Ramos (cell line): ENCODE measurements at regions not wholly inside any gene's neighbourhood (a gene's known extent, or its start where the extent isn't known, plus 50 kb on each side); places are given as distances from the start of the nearest gene placed in this dataset.

Experiments used
- in situ Hi-C: fragments of 300-500 bp; cut with MboI; formaldehyde crosslinking; loops from one replicate; pipeline ENCODE4 v1.14.3; 2022; ENCODE audit warnings: low sequenced_read_pairs; ENCODE audit not compliant: unreplicated experiment

DNA sequence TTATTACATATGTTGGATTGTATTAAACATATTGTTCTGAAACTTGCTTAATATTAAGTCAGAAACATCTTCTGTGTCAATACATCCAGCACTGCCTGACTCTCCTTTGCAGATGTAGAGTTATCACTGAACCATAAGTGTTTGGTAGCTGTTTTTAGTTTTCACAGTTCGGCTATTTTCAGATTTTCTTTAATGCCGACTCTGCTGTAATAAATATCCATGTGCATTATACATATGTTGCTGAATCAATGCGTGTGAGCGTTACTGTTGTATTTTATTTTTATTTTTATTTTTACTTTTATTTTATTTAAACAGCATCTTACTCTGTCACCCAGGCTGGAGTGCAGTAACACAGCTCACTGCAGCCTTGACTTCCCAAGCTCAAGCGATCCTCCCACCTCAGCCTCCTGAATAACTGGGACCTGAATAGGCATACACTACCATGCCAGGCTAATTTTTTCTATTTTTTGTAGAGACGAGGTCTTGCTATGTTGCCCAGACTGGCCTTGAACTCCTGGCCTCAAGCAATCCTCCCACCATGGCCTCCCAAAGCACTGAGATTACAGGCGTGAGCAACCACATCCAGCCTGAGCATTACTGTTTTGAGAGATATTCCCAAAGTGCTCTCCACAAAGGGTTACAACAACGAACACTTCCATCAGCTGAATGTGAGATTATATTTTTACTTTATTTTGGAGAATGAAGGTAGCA is 50.7 kb upstream of the NOCT start:
- in situ Hi-C loops, result no loop called here

DNA sequence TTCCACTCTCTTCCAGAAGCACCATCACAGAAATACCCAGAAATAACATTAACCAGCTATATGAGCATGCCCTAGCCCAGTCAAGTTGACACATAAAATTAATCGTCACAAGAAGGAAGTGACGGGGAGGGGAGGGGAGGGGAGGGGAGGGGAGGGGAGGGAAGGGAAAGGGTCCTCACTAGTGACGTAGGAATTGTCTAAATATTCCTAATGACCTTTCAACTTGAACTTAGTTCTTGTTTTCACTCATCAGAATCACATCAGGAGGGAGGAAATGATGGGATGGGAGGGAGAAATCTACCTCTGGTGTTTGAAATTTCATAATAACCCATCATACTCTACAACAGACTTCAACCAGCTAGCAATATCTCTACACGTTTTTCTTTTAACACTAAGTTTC is 52.2 kb upstream of the NOCT start:
- in situ Hi-C loops, result no loop called here

DNA sequence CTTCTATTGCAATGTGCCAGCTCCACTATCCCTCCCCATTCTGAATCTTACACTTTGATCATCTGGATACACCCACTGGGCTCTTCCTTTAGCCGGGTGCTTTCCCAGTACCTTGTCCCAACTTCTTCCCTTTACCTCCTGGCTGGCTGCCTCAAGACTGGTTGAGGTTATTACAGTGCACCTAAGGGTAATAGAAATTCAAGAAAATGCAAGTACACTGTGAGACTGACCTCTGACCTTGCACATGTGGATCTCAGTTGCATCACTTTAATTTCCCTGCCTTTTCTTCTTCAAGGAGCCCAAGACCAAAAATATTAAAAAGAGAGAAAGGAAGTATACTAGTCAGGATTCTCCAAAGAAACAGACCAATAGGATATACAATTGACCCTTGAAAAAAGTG is 53.9 kb upstream of the NOCT start:
- in situ Hi-C loops, result no loop called here

DNA sequence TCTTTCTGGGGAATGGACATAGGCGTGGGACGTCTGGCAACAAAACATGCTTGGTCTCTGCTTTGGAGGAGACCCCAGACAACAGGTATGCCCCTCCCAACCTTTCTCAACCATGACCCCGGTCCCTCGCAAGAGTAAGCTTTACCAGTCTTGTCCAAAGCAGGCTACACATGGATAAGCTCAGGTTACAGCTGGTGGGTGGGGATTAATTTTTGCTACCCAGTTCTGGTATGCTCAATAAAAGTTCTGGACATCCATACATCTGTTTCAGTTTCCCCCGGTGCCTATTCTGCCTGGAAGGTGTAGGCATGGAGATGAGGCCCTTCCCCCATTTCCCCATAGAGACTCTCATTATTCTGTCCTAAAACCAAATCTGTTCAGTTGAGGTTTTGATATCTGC is 54.5 kb upstream of the NOCT start:
- in situ Hi-C loops, result no loop called here

DNA sequence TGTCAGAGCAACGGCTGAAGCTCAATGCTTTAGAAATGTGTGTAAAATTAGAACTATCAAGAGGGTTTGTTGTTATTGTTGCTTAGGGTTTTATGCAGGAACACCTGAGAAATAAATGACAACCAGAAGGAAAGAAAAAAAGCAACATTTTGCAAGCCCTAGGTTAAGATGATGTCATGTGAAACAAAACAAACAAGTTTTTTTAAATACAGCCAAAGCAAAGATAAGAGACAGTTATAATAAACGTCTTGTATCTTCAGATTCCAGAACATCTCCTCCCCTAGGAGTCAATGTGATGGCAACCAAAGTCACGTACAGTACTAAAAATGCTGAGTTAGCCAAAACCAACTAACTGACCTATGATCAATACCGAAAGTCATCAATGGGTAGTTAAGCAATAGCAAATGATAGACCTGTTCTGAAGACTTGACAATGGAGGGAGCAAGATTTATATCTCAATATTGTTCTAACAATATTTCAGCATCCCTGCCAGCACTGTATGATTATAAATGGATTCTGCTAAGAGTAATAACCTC is 55.3 kb upstream of the NOCT start:
- in situ Hi-C loops, result no loop called here

DNA sequence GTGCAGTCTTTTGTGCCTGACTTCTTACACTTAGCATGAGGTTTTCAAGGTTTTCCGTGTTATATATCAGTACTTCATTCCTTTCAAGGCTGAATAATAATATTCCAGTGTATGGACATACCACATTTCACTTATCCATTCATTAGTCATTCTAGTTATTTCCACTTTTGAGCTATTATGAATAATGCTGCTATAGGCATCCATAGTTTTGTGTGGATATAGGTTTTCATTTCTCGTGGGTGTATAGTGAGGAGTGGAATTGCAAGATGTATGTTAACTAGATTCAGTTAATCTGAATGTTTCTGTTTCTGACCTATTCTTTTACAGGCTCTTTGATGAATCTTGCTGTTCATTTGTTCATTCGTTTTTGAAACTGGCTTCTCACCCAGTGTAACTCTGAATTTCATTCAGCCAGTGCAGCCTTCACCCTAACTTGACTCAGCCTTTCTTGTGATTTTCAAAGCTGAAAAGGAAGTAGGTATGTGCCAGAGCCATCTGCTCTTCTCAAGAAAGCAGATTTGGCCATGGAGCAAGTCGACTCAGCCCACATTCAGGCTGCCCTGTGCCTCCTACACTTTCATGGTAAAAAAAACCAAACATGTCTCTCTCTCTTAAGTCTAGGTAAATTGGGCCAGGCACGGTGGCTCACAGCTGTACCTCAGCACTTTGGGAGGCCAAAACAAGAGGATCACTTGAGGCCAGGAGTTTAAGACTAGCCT is 56.3 kb upstream of the NOCT start:
- in situ Hi-C loops, result no loop called here

DNA sequence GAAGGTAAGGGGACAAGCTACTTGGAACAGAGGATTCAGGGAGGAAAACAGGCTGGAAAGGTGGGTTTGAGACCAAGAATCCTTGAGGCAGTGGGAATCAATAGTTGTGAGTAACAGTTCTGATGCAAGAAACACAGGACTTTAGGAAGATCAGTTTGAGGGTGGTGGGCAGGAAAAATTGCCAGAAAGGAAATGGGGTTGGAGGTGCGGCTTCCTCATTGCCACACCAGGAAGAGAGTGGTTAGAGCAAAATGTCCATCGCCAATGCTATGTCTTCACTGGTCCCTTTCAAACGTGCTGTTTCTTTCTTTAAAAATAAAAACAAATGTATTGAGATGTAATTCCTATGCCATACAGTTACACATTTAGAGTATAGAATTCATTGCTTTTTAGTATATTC is 57.1 kb upstream of the NOCT start:
- in situ Hi-C loops, result no loop called here

DNA sequence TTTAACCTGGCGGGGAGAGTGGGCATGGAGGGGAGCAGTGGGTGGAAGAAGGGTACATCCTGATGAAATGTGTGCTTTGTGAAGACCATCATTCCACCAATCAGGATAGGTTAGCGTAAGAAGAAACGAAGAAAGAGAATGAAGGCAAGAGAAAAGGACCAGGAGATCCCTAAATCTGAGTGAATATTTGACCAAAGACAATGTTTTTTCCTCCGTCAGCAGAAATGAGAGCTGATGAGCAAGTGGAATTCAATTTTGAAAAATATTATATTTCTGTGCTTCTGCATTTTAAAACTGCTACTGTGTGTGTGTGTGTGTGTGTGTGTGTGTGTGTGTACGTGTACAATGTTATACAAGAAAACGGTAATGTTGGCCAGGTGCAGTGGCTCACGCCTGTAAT is 58.3 kb upstream of the NOCT start:
- in situ Hi-C loops, result no loop called here

DNA sequence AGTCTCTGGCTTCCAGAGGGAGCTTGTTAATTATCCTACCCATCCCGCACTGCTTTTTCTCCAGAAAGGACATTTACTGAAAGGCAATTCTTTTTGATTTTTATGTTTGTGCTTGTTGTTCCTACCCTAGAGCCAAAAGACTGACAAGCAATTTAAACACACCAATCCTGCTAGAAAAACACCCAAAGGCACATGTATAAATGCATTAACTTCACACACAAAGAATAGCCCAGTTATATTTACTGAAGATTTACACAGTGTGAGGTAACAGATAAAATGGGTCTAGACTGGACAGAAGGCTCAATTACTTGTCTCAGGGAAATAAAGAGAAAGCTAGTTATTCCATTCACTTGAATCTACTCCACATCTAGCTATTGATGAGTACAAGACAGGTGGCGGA is 61.2 kb upstream of the NOCT start:
- in situ Hi-C loops, result no loop called here

DNA sequence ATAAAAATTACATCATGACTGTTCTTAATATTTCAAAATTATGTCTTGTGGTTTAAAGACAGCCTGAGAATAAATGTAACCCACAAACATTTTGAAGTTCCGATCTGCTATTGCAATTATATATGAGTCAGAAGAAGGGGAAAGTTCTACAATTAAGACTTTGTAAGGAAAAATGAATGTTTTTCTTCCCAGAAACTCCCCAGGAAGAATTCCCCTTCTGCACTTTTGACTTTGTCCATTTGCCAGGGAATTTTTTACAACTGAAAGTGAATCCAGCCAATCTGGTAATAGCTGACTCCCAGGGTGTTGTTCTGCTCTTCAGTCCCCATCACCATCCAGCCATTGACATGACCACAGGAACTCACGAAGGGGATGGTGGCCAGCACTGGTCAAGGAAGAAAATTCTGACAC is 61.6 kb upstream of the NOCT start:
- in situ Hi-C loops, result no loop called here

DNA sequence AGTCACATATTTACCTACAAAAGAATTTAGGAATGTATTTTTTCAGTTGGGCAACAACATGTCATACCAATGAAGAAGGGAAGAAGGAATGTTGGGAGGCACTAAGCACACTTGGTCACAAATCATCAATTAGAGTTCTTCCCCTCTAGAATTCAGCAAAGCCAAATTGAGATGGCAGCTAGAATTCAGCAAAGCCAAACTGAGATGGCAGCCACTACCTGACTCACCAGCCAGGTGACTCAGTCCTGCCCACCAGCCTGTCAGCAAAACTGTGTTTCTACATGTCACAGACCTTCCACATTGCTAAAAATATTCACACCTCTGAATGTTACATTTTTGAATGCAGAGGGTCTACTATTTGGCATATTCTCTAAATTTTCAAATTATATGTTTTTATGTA is 63.2 kb upstream of the NOCT start:
- in situ Hi-C loops, result no loop called here

DNA sequence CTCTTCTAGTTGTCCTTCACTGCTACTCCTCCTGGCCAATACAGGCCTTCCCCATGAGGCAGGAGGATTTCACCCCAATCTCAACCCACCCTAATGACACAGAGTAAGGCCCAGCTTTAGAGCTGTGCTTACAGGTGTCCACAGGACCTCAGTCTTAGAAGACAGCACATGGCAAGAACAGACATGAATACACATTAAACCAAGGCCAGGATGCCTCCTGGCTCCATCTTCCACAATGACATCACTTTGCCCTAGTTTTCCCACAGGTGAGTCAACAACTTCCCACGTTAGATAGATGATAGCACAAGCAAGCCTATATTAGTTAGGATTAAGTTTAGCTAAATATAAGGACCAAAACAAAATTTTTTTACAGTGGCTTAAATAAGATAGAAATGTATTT is 63.8 kb upstream of the NOCT start:
- in situ Hi-C loops, result no loop called here

DNA sequence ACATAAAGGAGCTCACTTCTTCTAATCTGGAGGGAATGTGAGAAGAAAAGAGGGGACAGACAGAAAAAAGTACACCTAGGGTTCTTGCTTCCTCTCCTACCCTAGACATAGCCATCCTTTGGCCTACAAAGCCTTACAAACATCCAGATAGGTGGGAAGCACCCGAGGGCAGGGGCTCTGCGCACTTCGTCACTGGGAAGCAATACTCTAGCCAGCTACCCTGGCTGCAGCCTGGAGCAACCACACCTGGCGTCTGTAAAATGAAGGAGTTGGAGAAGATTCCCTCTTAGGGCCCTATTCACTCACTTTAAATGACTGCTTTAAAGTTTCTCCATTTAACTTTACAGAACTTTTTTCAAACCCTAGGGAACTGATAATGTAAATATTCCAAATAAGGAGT is 65.7 kb upstream of the NOCT start:
- in situ Hi-C loops, result no loop called here

DNA sequence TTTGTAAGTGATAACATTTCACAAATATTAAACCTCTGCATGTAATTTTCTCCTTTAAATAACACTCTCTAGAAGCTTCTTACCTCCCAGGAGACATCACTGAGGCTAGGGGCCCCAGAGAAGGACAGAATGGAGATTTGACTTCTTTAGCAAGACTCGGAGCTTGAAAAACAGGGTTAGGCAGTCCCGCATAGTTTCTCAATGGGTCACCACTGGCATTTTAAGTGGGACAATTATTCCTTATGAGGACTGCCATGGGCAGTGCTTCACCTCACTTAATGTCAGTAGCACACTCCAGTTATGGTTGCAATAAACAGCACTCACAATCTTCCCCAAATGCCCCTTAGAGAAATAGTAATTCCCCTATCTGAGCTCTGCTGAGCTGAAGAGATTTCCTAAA is 66.7 kb upstream of the NOCT start:
- in situ Hi-C loops, result no loop called here

DNA sequence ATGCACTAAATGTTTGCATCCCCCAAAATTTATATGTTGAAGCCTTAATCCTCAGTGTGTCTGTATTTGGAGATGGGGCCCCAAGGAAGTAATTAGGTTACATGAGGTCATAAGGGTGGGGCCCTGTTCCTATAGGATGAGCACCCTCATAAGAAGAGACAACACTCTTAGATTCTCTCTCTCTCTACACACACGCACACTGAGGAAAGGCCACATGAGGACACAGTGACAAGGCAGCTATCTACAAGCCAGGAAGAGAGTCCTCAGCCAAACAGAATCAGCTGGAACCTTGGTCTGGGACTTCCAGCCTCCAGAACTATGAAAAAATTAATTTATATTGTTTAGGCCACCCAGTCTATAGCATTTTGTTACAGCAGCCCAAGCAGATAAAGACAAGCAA is 69.3 kb upstream of the NOCT start:
- in situ Hi-C loops, result no loop called here

DNA sequence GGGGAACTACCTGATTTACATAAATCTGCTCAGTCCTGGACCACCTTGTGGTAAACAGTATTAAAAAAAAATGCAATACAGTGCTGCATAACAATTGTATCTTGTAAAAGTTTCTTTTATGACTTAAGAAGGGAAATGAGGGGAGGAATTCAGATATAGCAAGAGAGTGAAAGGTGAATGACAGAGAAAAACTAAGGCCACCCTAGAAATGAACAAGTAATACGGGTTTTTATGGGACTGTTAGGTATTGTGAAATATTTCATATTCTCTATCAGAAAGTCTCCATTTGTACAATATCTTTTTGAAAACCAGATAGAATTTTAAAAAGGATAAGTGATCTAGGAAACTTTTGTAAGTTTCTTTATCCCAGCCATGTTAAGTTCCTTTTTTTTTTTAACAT is 69.7 kb upstream of the NOCT start:
- in situ Hi-C loops, result no loop called here

DNA sequence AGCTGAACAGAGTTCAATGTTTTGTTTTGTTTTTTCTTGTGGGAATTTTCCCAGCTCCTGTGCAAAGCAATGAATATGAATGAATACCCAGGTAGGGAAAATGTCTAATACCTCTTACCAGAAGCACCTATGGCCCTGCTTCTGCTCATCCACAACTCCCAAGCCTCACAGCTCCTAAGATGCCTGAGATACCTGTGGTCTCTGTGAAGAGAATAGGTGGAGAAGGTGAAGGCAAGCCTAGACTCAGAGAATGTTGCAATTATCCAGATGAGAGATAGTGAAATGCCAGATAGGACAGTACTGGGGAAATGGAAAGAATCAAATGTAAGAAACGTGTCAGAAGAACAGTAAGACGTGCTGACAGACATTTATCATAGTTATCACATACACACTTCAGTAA is 70.2 kb upstream of the NOCT start:
- in situ Hi-C loops, result no loop called here

DNA sequence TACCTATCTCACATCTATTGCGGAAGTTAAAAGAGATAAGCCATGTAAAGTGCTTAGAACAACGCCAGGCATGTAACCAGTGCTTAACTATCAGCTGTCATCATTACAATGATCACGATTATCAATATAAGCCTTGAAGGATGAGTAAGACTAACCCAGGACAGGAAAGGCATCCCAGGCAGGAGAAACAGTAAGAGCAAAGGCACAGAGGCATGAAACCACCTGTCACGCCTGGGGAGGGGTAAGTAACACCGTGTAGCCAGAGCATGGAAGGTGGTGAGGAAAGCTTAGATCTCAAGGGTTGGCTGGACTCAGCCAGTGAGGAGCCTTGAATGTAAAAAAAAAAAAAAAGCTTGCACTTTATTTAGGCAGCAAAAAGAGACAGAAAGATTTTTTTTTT is 71.7 kb upstream of the NOCT start:
- in situ Hi-C loops, result no loop called here

DNA sequence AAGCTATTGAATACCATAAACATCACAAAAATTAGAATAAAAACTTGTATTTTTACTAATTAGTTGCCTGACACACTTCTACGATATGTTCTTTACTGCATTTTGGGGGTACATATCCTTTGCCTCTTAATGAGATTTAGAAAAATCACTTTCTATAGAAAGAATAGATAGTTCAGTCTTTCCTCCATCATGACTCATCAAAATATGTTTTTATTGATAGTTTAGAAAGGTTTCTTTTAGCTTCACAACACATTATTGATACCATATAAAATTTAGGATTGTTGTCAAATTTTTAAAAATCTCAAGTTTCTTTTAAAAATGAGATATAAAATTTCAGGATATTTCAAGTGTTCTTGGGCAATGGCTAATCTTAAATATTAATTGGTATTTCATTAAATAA is 74.5 kb upstream of the NOCT start:
- in situ Hi-C loops, result no loop called here

DNA sequence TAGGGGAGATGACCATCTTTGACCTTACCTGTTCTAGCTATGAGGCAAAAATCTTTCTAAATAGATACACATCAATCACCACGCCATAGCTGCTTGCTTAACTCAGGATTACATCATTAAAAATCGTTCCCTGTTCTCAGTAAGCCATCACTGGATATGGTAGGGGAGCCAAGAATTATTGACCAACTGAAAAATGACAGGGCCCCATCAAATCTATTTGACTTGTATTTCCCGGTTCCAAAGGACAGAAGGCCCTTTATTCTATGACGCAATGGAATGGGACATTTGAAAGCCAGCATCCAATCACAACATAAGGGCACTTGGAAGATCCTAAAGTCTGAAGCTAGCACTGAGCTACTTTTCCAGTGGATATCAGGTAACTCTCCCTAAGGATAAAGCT is 75.6 kb upstream of the NOCT start:
- in situ Hi-C loops, result no loop called here

DNA sequence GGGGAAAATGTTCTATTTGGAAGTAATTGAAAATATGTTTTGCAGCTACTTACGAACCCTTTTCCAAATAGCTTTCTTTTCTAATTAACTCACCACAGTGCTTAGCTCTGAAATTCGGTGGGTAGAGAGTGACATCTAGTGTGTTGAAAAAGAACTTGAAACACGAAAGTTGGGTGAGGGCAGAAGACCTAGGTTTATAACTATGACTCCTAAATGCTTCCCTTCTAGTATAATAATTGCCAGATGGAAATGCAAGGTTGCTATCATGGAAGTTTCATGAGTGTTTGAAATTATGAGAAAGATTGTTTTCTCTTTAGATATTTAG is 77.3 kb upstream of the NOCT start:
- in situ Hi-C loops, result no loop called here

DNA sequence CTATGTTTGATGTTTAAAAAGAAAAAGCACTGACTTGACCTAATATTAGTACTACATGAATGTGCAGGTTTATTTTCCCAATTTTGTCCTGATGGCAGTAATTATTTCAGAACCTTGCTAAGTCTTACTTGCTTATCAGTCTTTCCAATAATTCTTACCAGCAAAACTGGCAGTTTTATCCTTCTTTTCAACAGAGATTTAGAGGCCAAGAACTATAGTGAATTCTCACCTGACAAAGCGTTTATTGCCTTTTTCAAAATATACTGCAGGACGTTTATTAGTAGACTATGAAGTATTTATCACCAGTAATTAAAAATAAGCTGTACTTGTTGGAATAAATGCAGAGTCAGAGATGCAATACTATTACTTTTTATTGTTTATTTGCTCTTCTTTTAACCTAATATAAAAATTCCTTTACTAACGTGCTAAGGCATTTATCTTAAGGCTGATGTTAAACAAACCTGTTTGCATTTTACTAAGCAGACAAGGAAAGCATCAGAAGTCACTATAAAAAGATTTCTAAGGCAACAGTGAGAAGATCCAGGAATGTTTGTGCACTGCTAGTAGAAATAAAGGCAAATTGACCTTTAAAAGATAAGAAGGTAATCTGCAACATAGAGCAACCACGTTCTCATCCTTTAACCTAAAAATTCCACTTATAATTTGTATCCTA is 80.3 kb upstream of the NOCT start:
- in situ Hi-C loops, result no loop called here
